ENCODE measurements at regions not wholly inside any gene's neighbourhood (a gene's known extent, or its start where the extent isn't known, plus 50 kb on each side); places are given as distances from the start of the nearest gene placed in this dataset.

DNA sequence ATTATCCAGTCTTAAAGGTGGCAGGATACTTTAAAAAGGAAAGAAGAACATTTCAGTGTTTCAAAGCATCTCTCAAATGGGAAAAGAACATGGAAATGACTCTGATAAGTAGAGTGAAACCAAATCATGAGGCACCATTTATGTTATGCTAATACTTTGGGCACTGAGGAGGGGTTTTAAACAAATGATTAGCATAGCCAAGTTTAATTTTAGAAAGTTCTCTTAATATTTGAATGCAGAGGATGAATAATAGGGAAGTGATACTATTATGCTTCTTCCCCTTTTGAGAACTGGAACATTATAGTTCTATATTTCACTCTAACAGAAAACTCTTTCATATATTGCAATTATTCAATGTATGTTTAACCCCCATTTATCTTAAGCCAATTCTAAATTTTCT, 1181.9 kb upstream of the PRMT6 start:
- TF ChIP-seq, protein P1, sequence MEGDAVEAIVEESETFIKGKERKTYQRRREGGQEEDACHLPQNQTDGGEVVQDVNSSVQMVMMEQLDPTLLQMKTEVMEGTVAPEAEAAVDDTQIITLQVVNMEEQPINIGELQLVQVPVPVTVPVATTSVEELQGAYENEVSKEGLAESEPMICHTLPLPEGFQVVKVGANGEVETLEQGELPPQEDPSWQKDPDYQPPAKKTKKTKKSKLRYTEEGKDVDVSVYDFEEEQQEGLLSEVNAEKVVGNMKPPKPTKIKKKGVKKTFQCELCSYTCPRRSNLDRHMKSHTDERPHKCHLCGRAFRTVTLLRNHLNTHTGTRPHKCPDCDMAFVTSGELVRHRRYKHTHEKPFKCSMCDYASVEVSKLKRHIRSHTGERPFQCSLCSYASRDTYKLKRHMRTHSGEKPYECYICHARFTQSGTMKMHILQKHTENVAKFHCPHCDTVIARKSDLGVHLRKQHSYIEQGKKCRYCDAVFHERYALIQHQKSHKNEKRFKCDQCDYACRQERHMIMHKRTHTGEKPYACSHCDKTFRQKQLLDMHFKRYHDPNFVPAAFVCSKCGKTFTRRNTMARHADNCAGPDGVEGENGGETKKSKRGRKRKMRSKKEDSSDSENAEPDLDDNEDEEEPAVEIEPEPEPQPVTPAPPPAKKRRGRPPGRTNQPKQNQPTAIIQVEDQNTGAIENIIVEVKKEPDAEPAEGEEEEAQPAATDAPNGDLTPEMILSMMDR (IDR thresholded peaks at IDR 0.05): no peak
- TF ChIP-seq POLR2A (IDR thresholded peaks at IDR 0.05) (no peak), POLR2AphosphoS5 (IDR thresholded peaks at IDR 0.05) (no peak)
